ENCODE measurements at regions not wholly inside any gene's neighbourhood (a gene's known extent, or its start where the extent isn't known, plus 50 kb on each side); places are given as distances from the start of the nearest gene placed in this dataset.

DNA sequence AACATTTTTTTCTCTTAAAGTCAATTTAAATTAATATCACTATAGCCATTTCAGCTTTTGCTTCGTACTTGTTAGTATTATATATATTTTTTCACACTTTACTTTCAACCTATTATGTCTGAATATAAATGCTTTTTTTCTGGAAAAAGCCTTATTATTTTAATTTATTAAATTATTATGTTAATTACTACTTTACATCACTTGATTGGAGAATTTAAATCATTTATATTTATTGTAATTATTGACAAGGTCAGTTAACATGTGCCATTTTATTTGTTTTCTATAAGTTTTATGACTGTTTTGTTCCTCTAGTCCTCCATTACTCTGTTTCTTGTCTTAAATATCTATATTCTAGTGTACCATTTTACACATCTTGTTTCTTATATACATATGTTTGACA lies 1333.4 kb upstream of the MIR17HG start:
- TF ChIP-seq POLR2AphosphoS5 (IDR thresholded peaks at IDR 0.05; ENCODE audit: low read depth) (no peak), CTCF (IDR thresholded peaks at IDR 0.05; ENCODE audit: insufficient read depth, low read length) (no peak), GABPA (IDR thresholded peaks at IDR 0.05; ENCODE audit: low read depth) (no peak), SPI1 (IDR thresholded peaks at IDR 0.05; ENCODE audit: borderline replicate concordance, low read depth) (no peak), REST (IDR thresholded peaks at IDR 0.05; ENCODE audit: insufficient replicate concordance, low read depth) (no peak)
- no peak for DNase-seq (ENCODE audit: low read depth in 1 of 2, low spot score in 1 of 2)
- no peak overlapping the region for H3K4me3 ChIP-seq (replicated peaks; ENCODE audit: insufficient read depth, low read length)
- no peak overlapping the region for H3K27ac ChIP-seq (replicated peaks)
- H3K27me3 ChIP-seq (ENCODE audit: insufficient read depth, poor library complexity, severe bottlenecking) = no peaks in the 10 kb centered on the region

DNA sequence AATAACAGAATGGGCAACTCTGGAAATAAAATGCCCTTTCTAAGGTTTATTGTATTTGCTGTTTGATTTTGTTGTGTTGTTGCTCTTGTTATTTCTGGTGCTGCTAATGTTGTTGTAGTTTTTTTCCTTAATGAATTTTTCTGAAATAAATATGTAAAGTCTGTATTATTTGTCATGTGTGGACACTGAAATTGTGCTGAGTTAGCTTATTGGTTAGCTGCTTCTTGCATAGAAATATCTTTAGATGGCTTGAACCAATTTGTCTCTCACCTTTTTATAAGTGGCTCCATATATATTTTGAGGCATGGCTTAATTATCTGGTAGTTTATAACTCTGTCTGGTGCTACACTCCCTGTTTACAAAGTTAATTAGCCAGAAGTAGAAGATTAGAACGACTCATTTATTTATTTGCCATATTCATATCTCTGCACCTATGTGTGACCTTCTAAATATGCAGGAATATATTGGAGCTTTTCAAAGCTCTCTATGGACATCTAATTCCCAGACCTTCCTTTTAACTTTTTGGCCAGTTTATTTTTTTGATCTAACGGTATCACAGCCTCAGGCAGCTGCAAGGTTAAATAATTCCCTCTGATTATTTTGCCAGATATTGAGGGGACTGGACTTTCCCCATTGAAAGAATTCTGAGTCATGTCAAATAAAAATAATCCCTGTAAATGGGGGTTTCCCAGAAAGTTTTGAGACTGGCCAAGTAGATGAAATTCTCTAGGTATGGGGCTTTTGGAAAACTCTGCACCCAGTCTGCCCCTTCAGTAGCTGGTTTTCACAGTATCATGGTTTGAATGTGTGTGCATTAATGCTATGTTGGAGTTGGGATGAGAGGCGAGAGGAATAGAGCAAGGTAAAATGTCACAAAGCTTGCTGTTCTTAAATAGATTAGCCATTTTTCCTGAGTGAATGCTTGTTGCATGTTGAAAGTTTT lies 1331.7 kb upstream of the MIR17HG start:
- DNase-seq (ENCODE audit: low read depth in 1 of 2, low spot score in 1 of 2) = no peak
- Histone ChIP-seq H3K4me3 (replicated peaks; ENCODE audit: insufficient read depth, low read length) (no peak overlapping the region), H3K27me3 (ENCODE audit: insufficient read depth, poor library complexity, severe bottlenecking) (no peaks in the 10 kb centered on the region), H3K27ac (replicated peaks) (no peak overlapping the region)
- TF ChIP-seq GABPA (IDR thresholded peaks at IDR 0.05; ENCODE audit: low read depth) (no peak), REST (IDR thresholded peaks at IDR 0.05; ENCODE audit: insufficient replicate concordance, low read depth) (no peak), CTCF (IDR thresholded peaks at IDR 0.05; ENCODE audit: insufficient read depth, low read length) (no peak), SPI1 (IDR thresholded peaks at IDR 0.05; ENCODE audit: borderline replicate concordance, low read depth) (no peak), POLR2AphosphoS5 (IDR thresholded peaks at IDR 0.05; ENCODE audit: low read depth) (no peak)

- no peak overlapping the region for H3K27ac ChIP-seq (replicated peaks)
- no peaks in the 10 kb centered on the region for H3K27me3 ChIP-seq (ENCODE audit: insufficient read depth, poor library complexity, severe bottlenecking)
- no peak for DNase-seq (ENCODE audit: low read depth in 1 of 2, low spot score in 1 of 2)
- TF ChIP-seq REST (IDR thresholded peaks at IDR 0.05; ENCODE audit: insufficient replicate concordance, low read depth) = no peak
- no peak for TF ChIP-seq GABPA (IDR thresholded peaks at IDR 0.05; ENCODE audit: low read depth)
- no peak for TF ChIP-seq CTCF (IDR thresholded peaks at IDR 0.05; ENCODE audit: insufficient read depth, low read length)
- H3K4me3 ChIP-seq (replicated peaks; ENCODE audit: insufficient read depth, low read length) = no peak overlapping the region
These were observed 1330.8 kb upstream of the MIR17HG start for GRCh38 chr13:90016688-90017087.
